ENCODE measurements at regions not wholly inside any gene's neighbourhood (a gene's known extent, or its start where the extent isn't known, plus 50 kb on each side); places are given as distances from the start of the nearest gene placed in this dataset.

- TF ChIP-seq CTCF (IDR thresholded peaks at IDR 0.05; ENCODE audit: low read depth, low read length) (no peak), POLR2A (IDR thresholded peaks at IDR 0.05; ENCODE audit: extremely low read depth, insufficient read length) (no peak), MAX (IDR thresholded peaks at IDR 0.05; ENCODE audit: low read depth, low read length) (no peak), MYC (IDR thresholded peaks at IDR 0.05; ENCODE audit: low read depth, low read length) (no peak)
Observed at GRCh38 chr7:45993621-45994020, 72.5 kb upstream of the IGFBP3 start.
